ENCODE measurements at regions not wholly inside any gene's neighbourhood (a gene's known extent, or its start where the extent isn't known, plus 50 kb on each side); places are given as distances from the start of the nearest gene placed in this dataset.

GRCh38 chr10:9274206-9274755 is 1219.8 kb downstream of the GATA3 start:
- Histone ChIP-seq H3K27me3 (no peaks in the 10 kb centered on the region), H3K4me3 (no peak overlapping the region), H4K20me1 (no peaks in the 10 kb centered on the region), H3K9me3 (peaks cover 5% of the 10 kb centered on the region; the same call in 1 of the 2 replicates), H3K4me2 (no peak overlapping the region), H3K36me3 (no peaks in the 10 kb centered on the region), H3K9ac (no peak overlapping the region), H3K4me1 (no peaks in the 10 kb centered on the region), H3K27ac (no peak overlapping the region)
- TF ChIP-seq Cebpa-rat (IDR thresholded peaks at IDR 0.05), result no peak

- no peak overlapping the region for H3K9ac ChIP-seq
- peaks cover 5% of the 10 kb centered on the region; the same call in 1 of the 2 replicates for H3K9me3 ChIP-seq
- no peak overlapping the region for H3K4me3 ChIP-seq
- H3K27me3 ChIP-seq, result no peaks in the 10 kb centered on the region
- H3K4me1 ChIP-seq, result no peaks in the 10 kb centered on the region
- no peak for TF ChIP-seq Cebpa-rat (IDR thresholded peaks at IDR 0.05)
- H3K36me3 ChIP-seq, result no peaks in the 10 kb centered on the region
- H3K27ac ChIP-seq, result no peak overlapping the region
- no peaks in the 10 kb centered on the region for H4K20me1 ChIP-seq
- H3K4me2 ChIP-seq, result no peak overlapping the region
These were observed 1221.4 kb downstream of the GATA3 start for GRCh38 chr10:9275861-9276260.

GRCh38 chr10:9285690-9286089 is 1231.2 kb downstream of the GATA3 start:
- Histone ChIP-seq H3K27me3 (no peaks in the 10 kb centered on the region), H3K9me3 (no peaks in the 10 kb centered on the region), H3K4me3 (no peak overlapping the region), H3K4me2 (no peak overlapping the region), H3K4me1 (no peaks in the 10 kb centered on the region), H4K20me1 (no peaks in the 10 kb centered on the region), H3K27ac (no peak overlapping the region), H3K36me3 (no peaks in the 10 kb centered on the region), H3K9ac (no peak overlapping the region)
- TF ChIP-seq Cebpa-rat (IDR thresholded peaks at IDR 0.05), result no peak

- Histone ChIP-seq H3K9me3 (no peaks in the 10 kb centered on the region), H3K27me3 (no peaks in the 10 kb centered on the region), H3K36me3 (no peaks in the 10 kb centered on the region), H4K20me1 (no peaks in the 10 kb centered on the region), H3K4me3 (no peak overlapping the region), H3K4me2 (no peak overlapping the region), H3K4me1 (no peaks in the 10 kb centered on the region), H3K9ac (no peak overlapping the region), H3K27ac (no peak overlapping the region)
- TF ChIP-seq Cebpa-rat (IDR thresholded peaks at IDR 0.05), result no peak
These were observed 1235.3 kb downstream of the GATA3 start for GRCh38 chr10:9289811-9290210.

- Histone ChIP-seq H3K9ac (no peak overlapping the region), H3K4me3 (no peak overlapping the region), H3K9me3 (no peaks in the 10 kb centered on the region), H3K4me1 (no peaks in the 10 kb centered on the region), H3K36me3 (no peaks in the 10 kb centered on the region), H3K4me2 (no peak overlapping the region), H3K27ac (no peak overlapping the region), H4K20me1 (no peaks in the 10 kb centered on the region), H3K27me3 (no peaks in the 10 kb centered on the region)
- no peak for TF ChIP-seq Cebpa-rat (IDR thresholded peaks at IDR 0.05)
These were observed 1236.6 kb downstream of the GATA3 start for GRCh38 chr10:9291081-9291480.

GRCh38 chr10:9294132-9294663 is 1239.7 kb downstream of the GATA3 start:
- H3K27ac ChIP-seq, result no peak overlapping the region
- no peak overlapping the region for H3K9ac ChIP-seq
- no peaks in the 10 kb centered on the region for H3K36me3 ChIP-seq
- H3K4me1 ChIP-seq, result no peaks in the 10 kb centered on the region
- H3K9me3 ChIP-seq, result no peaks in the 10 kb centered on the region
- TF ChIP-seq Cebpa-rat (IDR thresholded peaks at IDR 0.05), result no peak
- H4K20me1 ChIP-seq, result no peaks in the 10 kb centered on the region
- no peak overlapping the region for H3K4me2 ChIP-seq
- H3K4me3 ChIP-seq, result no peak overlapping the region
- no peaks in the 10 kb centered on the region for H3K27me3 ChIP-seq

GRCh38 chr10:9294865-9295264 is 1240.4 kb downstream of the GATA3 start:
- H3K4me2 ChIP-seq, result no peak overlapping the region
- no peaks in the 10 kb centered on the region for H3K36me3 ChIP-seq
- no peaks in the 10 kb centered on the region for H3K9me3 ChIP-seq
- H3K4me3 ChIP-seq, result no peak overlapping the region
- no peaks in the 10 kb centered on the region for H4K20me1 ChIP-seq
- no peaks in the 10 kb centered on the region for H3K27me3 ChIP-seq
- no peak for TF ChIP-seq Cebpa-rat (IDR thresholded peaks at IDR 0.05)
- H3K27ac ChIP-seq, result no peak overlapping the region
- no peaks in the 10 kb centered on the region for H3K4me1 ChIP-seq
- no peak overlapping the region for H3K9ac ChIP-seq

- H3K9ac ChIP-seq, result no peak overlapping the region
- no peaks in the 10 kb centered on the region for H3K27me3 ChIP-seq
- H3K4me2 ChIP-seq, result no peak overlapping the region
- no peaks in the 10 kb centered on the region for H4K20me1 ChIP-seq
- H3K9me3 ChIP-seq, result no peaks in the 10 kb centered on the region
- TF ChIP-seq Cebpa-rat (IDR thresholded peaks at IDR 0.05), result no peak
- H3K4me3 ChIP-seq, result no peak overlapping the region
- no peaks in the 10 kb centered on the region for H3K4me1 ChIP-seq
- H3K27ac ChIP-seq, result no peak overlapping the region
- H3K36me3 ChIP-seq, result no peaks in the 10 kb centered on the region
These were observed 1241.7 kb downstream of the GATA3 start for GRCh38 chr10:9296190-9296589.

GRCh38 chr10:9297580-9297979 is 1243.1 kb downstream of the GATA3 start:
- H3K4me3 ChIP-seq, result no peak overlapping the region
- H3K27ac ChIP-seq, result no peak overlapping the region
- no peaks in the 10 kb centered on the region for H4K20me1 ChIP-seq
- no peaks in the 10 kb centered on the region for H3K9me3 ChIP-seq
- H3K36me3 ChIP-seq, result no peaks in the 10 kb centered on the region
- H3K27me3 ChIP-seq, result no peaks in the 10 kb centered on the region
- no peak overlapping the region for H3K4me2 ChIP-seq
- no peak for TF ChIP-seq Cebpa-rat (IDR thresholded peaks at IDR 0.05)
- H3K4me1 ChIP-seq, result no peaks in the 10 kb centered on the region
- H3K9ac ChIP-seq, result no peak overlapping the region

- no peak for TF ChIP-seq Cebpa-rat (IDR thresholded peaks at IDR 0.05)
- Histone ChIP-seq H3K4me2 (no peak overlapping the region), H3K9me3 (no peaks in the 10 kb centered on the region), H3K27me3 (no peaks in the 10 kb centered on the region), H3K4me3 (no peak overlapping the region), H3K27ac (no peak overlapping the region), H3K36me3 (no peaks in the 10 kb centered on the region), H3K9ac (no peak overlapping the region), H3K4me1 (no peaks in the 10 kb centered on the region), H4K20me1 (no peaks in the 10 kb centered on the region)
These were observed 1245.5 kb downstream of the GATA3 start for GRCh38 chr10:9299966-9300365.

GRCh38 chr10:9301148-9301547 is 1246.7 kb downstream of the GATA3 start:
- no peak overlapping the region for H3K4me2 ChIP-seq
- no peak overlapping the region for H3K4me3 ChIP-seq
- no peak overlapping the region for H3K27ac ChIP-seq
- no peaks in the 10 kb centered on the region for H4K20me1 ChIP-seq
- H3K4me1 ChIP-seq, result no peaks in the 10 kb centered on the region
- no peaks in the 10 kb centered on the region for H3K36me3 ChIP-seq
- H3K27me3 ChIP-seq, result no peaks in the 10 kb centered on the region
- no peaks in the 10 kb centered on the region for H3K9me3 ChIP-seq
- no peak overlapping the region for H3K9ac ChIP-seq
- TF ChIP-seq Cebpa-rat (IDR thresholded peaks at IDR 0.05), result no peak

Data from BLaER1 (cell line).